ENCODE measurements at regions not wholly inside any gene's neighbourhood (a gene's known extent, or its start where the extent isn't known, plus 50 kb on each side); places are given as distances from the start of the nearest gene placed in this dataset.

GRCh38 chr4:180571516-180572055, 1671.6 kb upstream of the TENM3 start:
- POLR2A ChIA-PET = no interaction called here
- H3K27me3 ChIP-seq (replicated peaks; ENCODE audit: control insufficient read depth, insufficient read depth, low read length) = no peaks in the 10 kb centered on the region
- H3K4me3 ChIP-seq (ENCODE audit: low read depth, low read length) = no peak overlapping the region
- CTCF ChIA-PET = no interaction called here
- no TSS peak for BruUV-seq (replicated peaks)
- TF ChIP-seq CTCF (IDR thresholded peaks at IDR 0.05; ENCODE audit: insufficient read depth in 1 of 2, low read depth in 1 of 2, low read length in 1 of 2, severe bottlenecking in 1 of 2, unreplicated experiment in 1 of 2) = no peak
- Mint-ChIP-seq H3K36me3 (ENCODE audit: insufficient read depth, unreplicated experiment) (no peaks in the 10 kb centered on the region), H3K27me3 (ENCODE audit: insufficient read depth, unreplicated experiment) (peaks cover 6% of the 10 kb centered on the region), H3K4me3 (ENCODE audit: unreplicated experiment) (no peak overlapping the region), H3K27ac (ENCODE audit: unreplicated experiment) (no peak overlapping the region), H3K4me1 (ENCODE audit: low read depth, unreplicated experiment) (no peaks in the 10 kb centered on the region), H3K9me3 (ENCODE audit: unreplicated experiment) (peaks cover 9% of the 10 kb centered on the region)
- H3K36me3 ChIP-seq (ENCODE audit: control insufficient read depth, insufficient read depth, low read length) = no peaks in the 10 kb centered on the region
- no peak for DNase-seq
- no peaks in the 10 kb centered on the region for H3K4me1 ChIP-seq
- intact Hi-C loops (cut with micrococcal nuclease; ENCODE audit: unreplicated experiment) = no loop called here
- H3K9me3 ChIP-seq = no peaks in the 10 kb centered on the region

GRCh38 chr4:180578175-180578574, 1665.0 kb upstream of the TENM3 start:
- H3K36me3 Mint-ChIP-seq (ENCODE audit: insufficient read depth, unreplicated experiment) = no peaks in the 10 kb centered on the region
- ChIA-PET POLR2A (no interaction called here), CTCF (no interaction called here)
- intact Hi-C loops (cut with micrococcal nuclease; ENCODE audit: unreplicated experiment) = no loop called here
- no peak for TF ChIP-seq CTCF (IDR thresholded peaks at IDR 0.05; ENCODE audit: insufficient read depth in 1 of 2, low read depth in 1 of 2, low read length in 1 of 2, severe bottlenecking in 1 of 2, unreplicated experiment in 1 of 2)
- no peaks in the 10 kb centered on the region for H3K36me3 ChIP-seq (ENCODE audit: control insufficient read depth, insufficient read depth, low read length)
- H3K9me3 Mint-ChIP-seq (ENCODE audit: unreplicated experiment) = no peaks in the 10 kb centered on the region
- no peaks in the 10 kb centered on the region for H3K4me1 ChIP-seq
- no peaks in the 10 kb centered on the region for H3K27me3 ChIP-seq (replicated peaks; ENCODE audit: control insufficient read depth, insufficient read depth, low read length)
- no peak for DNase-seq
- no peak overlapping the region for H3K4me3 ChIP-seq (ENCODE audit: low read depth, low read length)
- no peaks in the 10 kb centered on the region for H3K9me3 ChIP-seq
- H3K4me1 Mint-ChIP-seq (ENCODE audit: low read depth, unreplicated experiment) = no peaks in the 10 kb centered on the region
- H3K27ac Mint-ChIP-seq (ENCODE audit: unreplicated experiment) = no peak overlapping the region
- BruUV-seq (replicated peaks) = no TSS peak
- H3K27me3 Mint-ChIP-seq (ENCODE audit: insufficient read depth, unreplicated experiment) = peaks cover 6% of the 10 kb centered on the region
- H3K4me3 Mint-ChIP-seq (ENCODE audit: unreplicated experiment) = no peak overlapping the region

GRCh38 chr4:180581061-180581460, 1662.1 kb upstream of the TENM3 start:
- Mint-ChIP-seq H3K4me3 (ENCODE audit: unreplicated experiment) (no peak overlapping the region), H3K36me3 (ENCODE audit: insufficient read depth, unreplicated experiment) (no peaks in the 10 kb centered on the region), H3K27ac (ENCODE audit: unreplicated experiment) (no peak overlapping the region), H3K4me1 (ENCODE audit: low read depth, unreplicated experiment) (no peaks in the 10 kb centered on the region), H3K9me3 (ENCODE audit: unreplicated experiment) (no peaks in the 10 kb centered on the region), H3K27me3 (ENCODE audit: insufficient read depth, unreplicated experiment) (peaks cover 4% of the 10 kb centered on the region)
- no peaks in the 10 kb centered on the region for H3K4me1 ChIP-seq
- H3K36me3 ChIP-seq (ENCODE audit: control insufficient read depth, insufficient read depth, low read length) = no peaks in the 10 kb centered on the region
- intact Hi-C loops (cut with micrococcal nuclease; ENCODE audit: unreplicated experiment) = no loop called here
- no peak for TF ChIP-seq CTCF (IDR thresholded peaks at IDR 0.05; ENCODE audit: insufficient read depth in 1 of 2, low read depth in 1 of 2, low read length in 1 of 2, severe bottlenecking in 1 of 2, unreplicated experiment in 1 of 2)
- POLR2A ChIA-PET = no interaction called here
- CTCF ChIA-PET = no interaction called here
- H3K4me3 ChIP-seq (ENCODE audit: low read depth, low read length) = no peak overlapping the region
- no TSS peak for BruUV-seq (replicated peaks)
- no peak for DNase-seq
- H3K9me3 ChIP-seq = no peaks in the 10 kb centered on the region
- H3K27me3 ChIP-seq (replicated peaks; ENCODE audit: control insufficient read depth, insufficient read depth, low read length) = no peaks in the 10 kb centered on the region

Measured in Caco-2 (cell line).